ENCODE measurements at regions not wholly inside any gene's neighbourhood (a gene's known extent, or its start where the extent isn't known, plus 50 kb on each side); places are given as distances from the start of the nearest gene placed in this dataset.
"Not testable (repeated sequence)": the region's sequence is repeated elsewhere in the genome, so short reads cannot be mapped to it uniquely, and the experiment has no call there.

DNA sequence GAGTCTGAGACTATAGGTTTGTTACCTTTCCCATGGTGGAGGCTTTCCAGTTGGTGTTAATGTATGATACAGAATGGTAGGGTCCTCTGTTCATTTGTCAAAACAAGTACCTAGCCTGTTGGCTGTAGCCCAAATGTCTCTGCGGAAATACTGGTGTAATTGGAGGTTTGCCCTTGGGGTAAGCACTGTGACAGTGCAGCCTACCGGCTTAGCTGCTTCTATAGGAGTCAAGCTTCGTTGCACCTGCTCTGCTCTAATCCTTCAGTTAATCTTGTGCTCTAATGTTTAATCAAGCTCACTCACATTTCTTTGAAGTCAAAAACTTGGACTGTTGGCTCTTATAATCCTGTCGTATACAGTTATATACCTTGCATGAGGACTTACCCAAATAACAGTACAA is 203.4 kb downstream of the CCNG2 start:
- no TSS peak for BruUV-seq (replicated peaks)
- ChIA-PET CTCF (no interaction called here), POLR2A (ENCODE audit: unreplicated experiment) (no interaction called here)

GRCh38 chr4:77366876-77367275 is 209.9 kb downstream of the CCNG2 start:
- intact Hi-C loops (cut with micrococcal nuclease; ENCODE audit: unreplicated experiment): loop anchor here (5.0 kb wide), 1 partner anchor 235 kb away; no protein-coding TSS in a partner anchor
- peaks cover 20% of the 10 kb centered on the region for H3K27me3 ChIP-seq (ENCODE audit: insufficient read depth, low read depth)

More for the DNA sequence above, 203.4 kb downstream of the CCNG2 start:
- no peak for DNase-seq
- Histone ChIP-seq H2AFZ (no peak overlapping the region), H3F3A (ENCODE audit: insufficient read depth, low read depth) (no peaks in the 10 kb centered on the region), H4K20me1 (ENCODE audit: insufficient read depth) (no peaks in the 10 kb centered on the region), H3K9me2 (ENCODE audit: insufficient read depth) (no peaks in the 10 kb centered on the region), H3K9me3 (ENCODE audit: insufficient read depth, low read depth) (no peaks in the 10 kb centered on the region), H3K36me3 (ENCODE audit: low read depth) (no peaks in the 10 kb centered on the region), H3K79me2 (ENCODE audit: low read depth) (no peaks in the 10 kb centered on the region), H3K27me3 (ENCODE audit: insufficient read depth, low read depth) (no peaks in the 10 kb centered on the region), H3K4me2 (no peak overlapping the region), H3K4me3 (no peak overlapping the region), H3K27ac (no peak overlapping the region), H3K4me1 (replicated peaks; ENCODE audit: insufficient read depth) (no peaks in the 10 kb centered on the region)
- TF ChIP-seq, protein P1, sequence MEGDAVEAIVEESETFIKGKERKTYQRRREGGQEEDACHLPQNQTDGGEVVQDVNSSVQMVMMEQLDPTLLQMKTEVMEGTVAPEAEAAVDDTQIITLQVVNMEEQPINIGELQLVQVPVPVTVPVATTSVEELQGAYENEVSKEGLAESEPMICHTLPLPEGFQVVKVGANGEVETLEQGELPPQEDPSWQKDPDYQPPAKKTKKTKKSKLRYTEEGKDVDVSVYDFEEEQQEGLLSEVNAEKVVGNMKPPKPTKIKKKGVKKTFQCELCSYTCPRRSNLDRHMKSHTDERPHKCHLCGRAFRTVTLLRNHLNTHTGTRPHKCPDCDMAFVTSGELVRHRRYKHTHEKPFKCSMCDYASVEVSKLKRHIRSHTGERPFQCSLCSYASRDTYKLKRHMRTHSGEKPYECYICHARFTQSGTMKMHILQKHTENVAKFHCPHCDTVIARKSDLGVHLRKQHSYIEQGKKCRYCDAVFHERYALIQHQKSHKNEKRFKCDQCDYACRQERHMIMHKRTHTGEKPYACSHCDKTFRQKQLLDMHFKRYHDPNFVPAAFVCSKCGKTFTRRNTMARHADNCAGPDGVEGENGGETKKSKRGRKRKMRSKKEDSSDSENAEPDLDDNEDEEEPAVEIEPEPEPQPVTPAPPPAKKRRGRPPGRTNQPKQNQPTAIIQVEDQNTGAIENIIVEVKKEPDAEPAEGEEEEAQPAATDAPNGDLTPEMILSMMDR (conservative IDR thresholded peaks at IDR 0.05): no peak
- no peak for TF ChIP-seq EZH2 (IDR thresholded peaks at IDR 0.05; ENCODE audit: low read depth)
- intact Hi-C loops (cut with micrococcal nuclease; ENCODE audit: unreplicated experiment): no loop called here

DNA sequence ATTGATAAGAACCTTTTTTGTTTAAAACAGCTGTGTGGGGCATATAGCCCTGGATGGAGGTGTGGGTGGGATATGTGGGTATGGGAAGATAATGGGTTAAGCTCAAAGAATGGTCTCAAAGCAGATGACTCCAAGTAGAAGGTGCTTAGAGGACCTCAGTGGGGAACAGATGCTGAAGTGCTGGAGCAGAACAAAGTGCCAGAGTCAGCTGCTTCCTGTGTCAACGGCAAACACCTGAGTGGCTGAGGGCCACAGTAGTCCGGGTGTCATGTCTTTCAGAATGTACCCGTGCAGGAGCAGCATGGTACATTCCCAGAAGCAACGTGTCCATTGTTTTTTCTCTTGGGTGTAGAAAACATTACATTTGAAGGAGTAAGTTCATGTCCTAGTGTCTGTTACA is 210.6 kb downstream of the CCNG2 start:
- CTCF ChIA-PET: no interaction called here
- H4K20me1 ChIP-seq (ENCODE audit: insufficient read depth): no peaks in the 10 kb centered on the region

More at GRCh38 chr4:77366876-77367275, 209.9 kb downstream of the CCNG2 start:
- H3K4me3 ChIP-seq; H3K4me2 ChIP-seq; H3K9me2 ChIP-seq (ENCODE audit: insufficient read depth); H2AFZ ChIP-seq; DNase-seq; POLR2A ChIA-PET (ENCODE audit: unreplicated experiment); BruUV-seq (replicated peaks); H3K9me3 ChIP-seq (ENCODE audit: insufficient read depth, low read depth); CTCF ChIA-PET; H4K20me1 ChIP-seq (ENCODE audit: insufficient read depth); H3K4me1 ChIP-seq (replicated peaks; ENCODE audit: insufficient read depth); H3K27ac ChIP-seq; H3F3A ChIP-seq (ENCODE audit: insufficient read depth, low read depth); H3K36me3 ChIP-seq (ENCODE audit: low read depth); H3K79me2 ChIP-seq (ENCODE audit: low read depth): not testable (repeated sequence)
- TF ChIP-seq, protein P1 (conservative IDR thresholded peaks at IDR 0.05): 0 out of 2 replicates have a peak, but pooled peaks have one; percentile 44

More for the DNA sequence above, 210.6 kb downstream of the CCNG2 start:
- Histone ChIP-seq H3K36me3 (ENCODE audit: low read depth) (no peaks in the 10 kb centered on the region), H3K9me3 (ENCODE audit: insufficient read depth, low read depth) (no peaks in the 10 kb centered on the region), H3K27me3 (ENCODE audit: insufficient read depth, low read depth) (peaks cover 20% of the 10 kb centered on the region), H3K4me3 (no peak overlapping the region), H3K79me2 (ENCODE audit: low read depth) (no peaks in the 10 kb centered on the region), H3F3A (ENCODE audit: insufficient read depth, low read depth) (no peaks in the 10 kb centered on the region), H3K4me1 (replicated peaks; ENCODE audit: insufficient read depth) (no peaks in the 10 kb centered on the region), H3K4me2 (no peak overlapping the region), H2AFZ (no peak overlapping the region), H3K9me2 (ENCODE audit: insufficient read depth) (no peaks in the 10 kb centered on the region), H3K27ac (no peak overlapping the region)
- no TSS peak for BruUV-seq (replicated peaks)
- no peak for TF ChIP-seq EZH2 (IDR thresholded peaks at IDR 0.05; ENCODE audit: low read depth)
- TF ChIP-seq, protein P1 (conservative IDR thresholded peaks at IDR 0.05): no peak
- intact Hi-C loops (cut with micrococcal nuclease; ENCODE audit: unreplicated experiment): loop anchor here (5.0 kb wide), 1 partner anchor 235 kb away; no protein-coding TSS in a partner anchor
- POLR2A ChIA-PET (ENCODE audit: unreplicated experiment): no interaction called here
- DNase-seq: no peak

Measured in PC-9 (cell line).